ENCODE measurements at regions not wholly inside any gene's neighbourhood (a gene's known extent, or its start where the extent isn't known, plus 50 kb on each side); places are given as distances from the start of the nearest gene placed in this dataset.

- DNase-seq (ENCODE audit: low spot score): no peak
Measured at GRCh38 chr1:87274851-87275250, 53.8 kb upstream of the LMO4 start.

- DNase-seq (ENCODE audit: low spot score): no peak
Measured at GRCh38 chr1:87278825-87279535, 49.7 kb upstream of the LMO4 start.

Measured in kidney tubule cell (primary cell).